Superior temporal gyrus (tissue), 1 donor: ENCODE measurements at regions not wholly inside any gene's neighbourhood (a gene's known extent, or its start where the extent isn't known, plus 50 kb on each side); places are given as distances from the start of the nearest gene placed in this dataset.

ENCODE experiments used
- DNase-seq: peaks from one replicate; pipeline ENCODE4 v3.0.0-alpha.2; 2016; ENCODE audit errors: extremely low spot score

GRCh38 chr4:156102411-156102810, 148.7 kb upstream of the CTSO start:
- DNase-seq, result no peak

DNA sequence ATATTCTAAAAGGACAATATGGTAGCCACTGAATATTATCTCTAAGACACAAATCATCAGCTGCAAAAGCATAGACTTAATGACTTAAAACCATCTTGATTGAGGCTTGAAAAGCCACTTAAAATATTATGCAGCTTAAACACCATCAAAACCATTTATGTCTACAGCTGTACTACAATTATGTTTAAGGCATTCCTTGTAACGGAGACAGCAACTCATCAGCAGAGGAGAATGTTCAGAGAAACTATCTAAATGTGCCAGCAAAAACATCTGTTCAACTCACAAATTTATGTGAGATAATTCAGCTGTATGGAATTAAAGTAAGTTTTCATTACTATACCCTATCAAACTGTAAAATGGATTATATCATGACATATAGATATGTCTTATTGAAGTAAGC, 147.9 kb upstream of the CTSO start:
- DNase-seq, result no peak

DNA sequence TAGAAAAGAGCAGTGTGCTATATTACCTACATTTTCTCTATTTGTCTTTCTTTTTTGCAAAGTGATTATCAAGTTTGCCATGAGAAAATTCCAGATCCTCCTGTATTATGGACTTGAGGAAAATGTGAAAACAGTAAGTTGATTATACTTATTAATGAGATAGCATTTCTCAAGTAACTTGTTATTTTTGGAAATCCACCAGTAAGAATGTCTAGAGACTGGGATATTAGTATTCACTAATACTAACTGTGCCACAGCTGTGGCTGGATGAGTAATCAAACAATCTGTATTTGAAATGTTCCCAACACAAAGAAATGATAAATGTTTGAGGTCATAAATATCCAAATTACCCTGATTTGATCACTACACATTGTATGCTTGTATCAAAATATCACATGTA, 147.0 kb upstream of the CTSO start:
- DNase-seq, result no peak

GRCh38 chr4:156098805-156099204, 145.1 kb upstream of the CTSO start:
- DNase-seq, result no peak

GRCh38 chr4:156085100-156085499, 131.4 kb upstream of the CTSO start:
- DNase-seq, result no peak

GRCh38 chr4:156084373-156084772, 130.7 kb upstream of the CTSO start:
- peak; percentile 50 for DNase-seq

DNA sequence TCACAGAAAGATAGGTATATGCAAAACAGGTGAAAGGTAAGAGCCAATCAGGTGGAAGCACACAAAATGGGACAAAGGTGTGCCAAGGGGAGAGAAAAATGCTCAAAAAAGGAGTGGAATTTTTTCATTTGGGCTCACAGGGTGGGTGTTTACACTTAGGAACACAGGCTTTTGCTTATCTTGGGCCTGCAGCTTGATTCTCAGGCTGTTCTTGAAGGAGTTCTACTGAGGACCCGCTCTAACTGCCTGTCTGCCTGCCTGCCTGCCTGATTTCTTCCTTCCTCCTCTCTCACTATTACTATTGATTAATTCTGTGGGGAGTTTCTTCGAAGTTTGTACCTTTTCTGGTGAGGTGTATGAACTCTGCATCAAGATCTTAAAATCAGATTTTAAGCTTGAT, 120.3 kb upstream of the CTSO start:
- DNase-seq, result no peak

DNA sequence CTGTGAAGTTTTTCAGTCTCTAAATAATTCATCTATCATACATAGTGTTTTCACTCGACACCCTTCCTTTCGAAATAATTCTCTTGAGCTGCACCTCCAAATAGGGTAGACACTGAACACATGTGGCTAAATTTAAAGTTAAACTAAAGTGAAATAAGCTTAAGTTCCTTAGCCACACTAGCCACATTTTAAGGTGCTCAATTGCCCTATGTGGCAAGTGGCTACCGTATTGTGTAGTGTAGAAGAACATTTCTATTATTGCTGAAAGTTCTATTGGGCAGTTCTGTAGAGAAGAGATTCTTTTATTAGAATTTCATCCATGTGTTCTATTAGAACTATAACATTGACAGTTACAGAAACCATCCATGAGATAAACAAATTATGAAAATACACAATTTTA, 107.0 kb upstream of the CTSO start:
- DNase-seq, result no peak

GRCh38 chr4:156053174-156053573, 99.5 kb upstream of the CTSO start:
- no peak for DNase-seq

DNA sequence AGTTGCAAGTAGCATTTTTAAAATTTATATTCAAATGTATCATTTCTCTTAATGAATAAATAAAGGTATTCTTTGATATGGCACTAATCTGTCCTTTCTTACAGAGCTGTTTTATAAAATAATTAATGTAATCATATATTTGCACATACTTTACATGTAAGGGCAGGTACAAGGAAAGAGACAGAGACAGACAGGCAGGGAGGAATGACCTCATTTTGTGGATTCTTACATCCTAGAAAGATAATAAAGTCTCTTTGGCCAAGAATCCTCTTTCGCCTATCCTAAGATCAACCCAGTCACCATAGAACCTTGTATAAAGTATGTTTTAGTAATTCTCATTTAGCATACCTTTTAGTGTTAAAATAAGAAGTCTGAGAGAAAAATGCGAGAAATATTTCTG, 98.5 kb upstream of the CTSO start:
- no peak for DNase-seq

DNA sequence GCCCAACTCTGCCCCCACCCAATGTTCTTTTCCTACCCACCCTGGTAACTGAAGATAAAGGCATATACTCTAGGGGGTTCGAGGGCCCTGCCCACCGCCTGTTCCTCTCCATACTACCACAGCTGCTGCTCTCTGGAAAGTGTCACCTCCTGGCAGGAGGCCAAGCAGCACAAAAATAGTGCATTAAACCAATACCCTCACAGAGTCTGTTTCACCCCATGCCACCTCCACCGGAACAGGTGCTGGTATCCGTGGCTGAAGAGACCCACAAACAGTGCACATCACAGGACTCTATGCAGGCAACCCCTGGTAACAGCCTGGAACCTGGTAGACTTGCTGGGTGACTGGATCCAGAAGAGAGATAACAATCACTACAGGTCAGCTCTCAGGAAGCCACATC, 85.1 kb upstream of the CTSO start:
- no peak for DNase-seq

DNA sequence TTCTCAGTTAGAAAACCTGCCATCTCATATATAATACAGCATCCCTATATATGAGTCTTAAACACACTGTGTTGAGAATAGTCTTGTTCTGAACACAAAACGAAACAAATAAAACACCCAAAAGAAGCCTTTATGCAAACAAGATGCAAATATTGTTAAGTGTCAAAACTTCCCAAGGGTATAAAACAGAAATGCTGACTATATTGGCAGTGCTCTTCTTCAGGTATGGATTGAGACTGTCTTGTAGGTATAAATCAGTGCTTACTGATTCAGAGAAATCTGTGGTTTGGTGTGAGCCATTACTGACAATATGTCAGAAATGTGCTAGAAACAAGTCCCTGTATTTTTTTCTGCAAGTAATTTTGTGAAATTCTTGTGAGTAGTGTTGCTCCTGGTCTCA, 82.8 kb upstream of the CTSO start:
- no peak for DNase-seq

DNA sequence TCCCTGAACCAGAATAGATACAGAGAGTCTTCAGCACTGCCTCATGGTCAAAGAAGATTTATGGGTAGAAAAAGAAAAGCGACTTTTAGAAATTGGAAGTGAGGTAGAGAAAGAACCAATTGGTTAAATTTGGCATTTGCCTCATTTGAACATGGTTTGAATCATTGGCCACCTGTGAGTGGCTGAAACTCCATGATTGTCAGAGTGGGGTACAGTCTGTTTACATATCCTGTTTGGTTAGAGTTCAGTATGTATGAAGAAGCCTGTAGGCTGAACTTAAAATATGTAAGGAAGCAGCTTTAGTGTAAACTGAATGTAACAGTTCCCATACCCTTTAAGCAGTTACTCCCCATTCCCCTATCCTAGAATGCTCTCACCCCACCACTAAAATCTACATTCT, 76.0 kb upstream of the CTSO start:
- DNase-seq, result no peak

DNA sequence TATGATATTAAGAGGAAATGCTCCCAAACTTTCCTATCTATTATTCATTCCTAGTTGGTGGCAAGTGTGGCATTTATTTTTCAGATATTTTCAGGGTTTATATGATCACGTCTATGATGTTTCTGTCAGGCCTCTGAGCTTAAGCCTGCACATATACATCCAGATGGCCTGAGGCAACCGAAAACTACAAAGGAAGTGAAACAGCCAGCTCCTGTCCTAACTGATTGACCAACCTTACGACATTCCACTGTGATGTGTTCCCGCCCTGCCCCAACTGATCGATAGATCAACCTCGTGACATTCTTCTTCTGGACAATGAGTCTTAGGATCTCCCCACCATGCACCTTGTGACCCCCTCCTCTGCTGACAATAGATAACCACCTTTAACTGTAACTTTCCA, 67.6 kb upstream of the CTSO start:
- no peak for DNase-seq

GRCh38 chr4:156019246-156019645, 65.6 kb upstream of the CTSO start:
- no peak for DNase-seq

DNA sequence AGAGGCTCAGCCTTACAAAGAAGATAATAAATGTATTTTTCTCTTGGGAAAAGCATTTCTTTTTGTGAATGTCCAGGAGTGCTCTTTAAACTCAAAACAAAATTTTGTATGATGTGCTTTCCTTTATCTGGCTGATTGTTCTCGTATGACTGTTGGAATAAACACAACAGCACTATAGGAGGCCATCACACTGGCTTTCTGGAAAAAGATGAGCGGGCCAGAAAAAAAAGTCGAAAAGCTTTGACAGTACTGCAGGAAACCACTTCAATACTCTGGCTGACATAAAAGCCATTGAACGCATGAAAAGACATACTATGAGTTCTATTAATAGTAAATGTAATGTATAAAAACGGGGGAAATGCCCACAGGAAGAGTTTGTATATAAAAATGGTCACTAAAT, 64.7 kb upstream of the CTSO start:
- DNase-seq, result no peak

DNA sequence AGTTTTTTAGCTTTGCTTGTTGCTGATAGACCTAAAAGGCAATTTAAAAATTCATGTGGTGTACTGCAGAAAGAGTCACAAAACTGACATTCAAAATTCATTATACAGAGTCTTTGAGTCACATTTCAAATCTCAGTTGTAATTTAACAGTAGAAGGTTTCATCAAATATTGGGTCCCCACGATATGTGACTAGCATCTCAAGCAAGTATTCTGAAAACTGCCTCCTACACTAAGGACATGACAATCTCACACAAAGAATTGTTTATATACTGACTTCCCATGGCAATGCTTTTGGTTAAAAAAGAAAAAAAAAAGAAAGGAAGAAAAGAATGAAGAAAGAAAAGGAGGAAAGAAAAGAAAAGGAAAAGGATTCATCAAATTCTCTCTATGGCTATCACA, 62.1 kb upstream of the CTSO start:
- DNase-seq, result no peak

DNA sequence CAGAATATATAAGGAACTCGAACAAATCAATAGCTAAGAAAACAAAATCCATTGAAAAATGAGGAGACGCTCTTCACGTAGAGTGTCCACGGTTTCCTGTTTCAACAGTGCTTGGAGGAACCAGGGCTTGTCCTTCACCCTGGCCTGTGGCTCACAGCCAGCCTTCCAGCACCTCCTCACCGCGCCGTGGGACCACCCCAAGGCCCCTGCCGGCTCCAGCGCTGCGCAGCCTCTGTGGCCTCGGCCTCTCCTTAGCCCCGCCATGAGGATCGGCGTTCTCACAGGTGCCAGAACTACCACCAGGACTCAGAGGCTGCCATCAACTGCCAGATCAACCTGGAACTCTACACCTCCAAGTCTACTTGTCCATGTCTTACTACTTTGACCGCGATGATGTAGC, 52.5 kb upstream of the CTSO start:
- no peak for DNase-seq
